DMS53 treated with DMSO at 0.1 percent for 48 hours (cell line): ENCODE measurements at regions not wholly inside any gene's neighbourhood (a gene's known extent, or its start where the extent isn't known, plus 50 kb on each side); places are given as distances from the start of the nearest gene placed in this dataset.

Source experiments
- DNase-seq: peaks from one replicate; lab custom pipeline; 2025; ENCODE audit not compliant: unreplicated experiment; lab: John Stamatoyannopoulos, UW

- no peak for DNase-seq
These were observed 518.7 kb upstream of the SUCLG2 start for GRCh38 chr3:68173012-68173634.

GRCh38 chr3:68172039-68172438 is 517.6 kb upstream of the SUCLG2 start:
- no peak for DNase-seq

DNA sequence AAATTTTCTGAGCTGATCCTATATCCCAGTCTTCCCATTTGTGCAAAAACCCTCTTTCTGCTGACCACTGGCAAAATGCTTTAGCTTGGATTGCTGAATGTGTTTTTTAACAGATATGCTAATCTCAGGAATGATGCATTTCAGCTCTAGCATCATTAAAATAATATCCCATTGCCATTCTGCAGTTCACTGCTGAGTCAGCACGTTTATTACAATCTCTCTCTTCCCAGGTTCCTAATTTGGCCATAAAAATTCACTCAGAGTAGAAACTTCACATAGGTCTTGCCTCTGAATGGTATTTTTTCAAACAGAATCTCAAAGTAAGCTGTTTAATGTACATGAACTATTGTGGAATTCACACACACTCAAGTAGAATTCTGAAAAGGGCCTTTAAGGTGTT is 509.6 kb upstream of the SUCLG2 start:
- no peak for DNase-seq

DNA sequence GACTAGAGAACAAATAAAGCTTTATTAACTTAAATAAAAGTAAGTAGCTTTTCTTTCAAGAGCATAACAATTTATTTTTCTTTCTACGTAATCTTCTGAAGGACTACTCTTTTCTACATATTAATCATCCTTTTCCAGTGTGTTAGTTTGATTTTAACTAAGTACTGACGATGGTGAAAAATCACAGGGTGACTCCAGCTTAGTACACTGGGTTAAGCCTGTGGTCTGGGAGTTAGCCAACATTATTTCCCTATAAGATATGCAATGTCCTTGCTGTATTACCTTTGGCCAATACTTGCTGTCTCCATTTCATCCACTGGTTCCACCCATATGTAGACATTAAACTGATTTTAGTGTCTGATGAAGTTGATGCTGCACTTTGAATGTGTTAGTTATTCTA is 508.6 kb upstream of the SUCLG2 start:
- no peak for DNase-seq

DNA sequence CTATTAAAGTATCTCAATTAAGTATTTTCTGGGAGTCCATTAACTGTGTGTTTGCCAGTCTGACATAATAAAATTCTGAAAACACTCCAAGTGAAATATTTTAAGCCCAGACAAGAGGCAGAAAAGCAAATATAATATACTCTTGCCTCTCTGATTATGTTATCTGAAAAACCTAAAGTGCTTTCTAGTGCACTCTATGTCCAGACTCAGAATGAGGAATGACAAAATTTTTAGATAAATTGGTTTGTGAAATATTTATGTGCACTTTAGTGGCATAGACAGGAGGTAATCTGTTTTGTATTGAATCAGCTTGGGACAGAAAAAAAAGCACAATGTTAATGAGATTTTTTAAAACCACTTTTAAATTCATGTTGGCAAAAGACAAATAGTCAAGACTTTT is 508.2 kb upstream of the SUCLG2 start:
- no peak for DNase-seq

DNA sequence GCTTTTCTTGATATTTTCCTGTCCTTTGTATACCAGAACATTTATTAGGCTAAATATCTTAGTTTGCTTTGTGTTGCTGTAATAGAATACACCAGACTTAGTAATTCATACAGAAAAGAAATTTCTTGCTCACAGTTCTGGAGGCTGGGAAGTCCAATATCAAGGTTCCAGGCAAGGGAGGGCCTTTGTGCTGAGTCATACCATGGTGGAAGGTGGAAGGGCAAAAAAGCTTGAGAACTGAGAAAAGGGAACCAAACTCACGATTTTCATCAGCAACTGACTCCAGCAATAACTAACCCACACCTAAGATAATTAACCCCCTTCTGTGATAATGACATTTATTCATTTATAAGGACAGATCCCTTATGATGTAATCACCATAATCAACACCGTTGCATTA is 496.9 kb upstream of the SUCLG2 start:
- DNase-seq: no peak

GRCh38 chr3:68148447-68148846 is 494.0 kb upstream of the SUCLG2 start:
- no peak for DNase-seq

DNA sequence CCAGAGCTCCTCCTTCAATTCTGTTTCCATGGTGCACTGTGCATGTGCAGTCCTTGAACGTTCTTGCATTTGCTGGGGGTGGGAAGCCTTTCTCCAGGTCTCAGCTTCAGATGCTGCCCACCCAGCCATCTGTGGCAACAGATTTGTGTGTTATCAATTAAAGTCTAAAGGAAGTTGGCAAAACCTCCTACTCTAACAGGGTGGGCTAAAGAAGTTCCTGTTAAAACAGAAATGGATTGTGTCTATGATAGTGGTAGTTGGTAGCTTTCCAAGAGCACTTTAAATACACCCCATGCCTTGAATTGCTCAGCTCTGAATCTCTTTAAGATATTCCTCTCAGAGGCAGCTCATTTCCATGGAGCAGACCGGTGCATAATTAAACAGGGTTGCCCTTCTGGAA is 488.0 kb upstream of the SUCLG2 start:
- no peak for DNase-seq

GRCh38 chr3:68139897-68140296 is 485.5 kb upstream of the SUCLG2 start:
- DNase-seq: no peak

- no peak for DNase-seq
These were observed 482.0 kb upstream of the SUCLG2 start for GRCh38 chr3:68136411-68136810.

DNA sequence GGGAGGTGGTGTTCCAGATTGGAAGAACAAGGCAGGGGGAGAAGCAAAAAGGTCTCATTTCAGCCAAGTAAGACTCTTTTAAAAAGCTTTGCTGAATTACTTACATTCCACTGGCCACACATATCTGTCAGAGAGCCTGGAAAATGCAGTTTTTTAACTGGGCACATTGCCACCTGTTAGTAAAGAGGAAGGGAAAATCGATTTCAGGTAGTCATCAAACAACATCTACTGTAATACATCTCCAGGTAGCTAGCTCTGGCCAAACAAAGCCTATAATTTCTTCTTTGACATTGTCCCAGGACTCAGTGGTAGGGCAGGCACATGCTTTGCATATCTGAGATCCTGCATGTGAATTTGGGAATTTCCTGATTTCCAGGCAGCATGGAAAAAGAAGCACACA is 480.7 kb upstream of the SUCLG2 start:
- no peak for DNase-seq

- DNase-seq: no peak
These were observed 474.7 kb upstream of the SUCLG2 start for GRCh38 chr3:68129065-68129464.

DNA sequence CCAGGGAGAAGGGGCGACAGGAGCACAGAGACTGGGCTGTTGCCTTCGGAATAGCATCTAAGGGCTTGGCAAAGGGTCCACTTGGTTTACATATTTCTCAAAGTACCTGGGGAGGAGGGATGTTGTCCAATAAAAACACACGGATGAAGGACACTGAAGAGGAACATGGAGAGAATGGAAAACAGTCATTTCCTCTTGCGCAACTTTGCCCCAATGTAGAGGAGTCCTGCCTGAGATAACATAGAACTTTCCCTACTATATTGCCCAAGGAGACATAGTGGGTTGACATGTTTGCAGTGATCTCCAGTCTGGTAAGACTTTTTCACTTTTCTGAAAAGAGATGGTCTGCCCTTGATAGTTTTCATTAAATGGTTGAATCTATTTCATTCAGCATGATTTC is 468.8 kb upstream of the SUCLG2 start:
- DNase-seq: no peak

DNA sequence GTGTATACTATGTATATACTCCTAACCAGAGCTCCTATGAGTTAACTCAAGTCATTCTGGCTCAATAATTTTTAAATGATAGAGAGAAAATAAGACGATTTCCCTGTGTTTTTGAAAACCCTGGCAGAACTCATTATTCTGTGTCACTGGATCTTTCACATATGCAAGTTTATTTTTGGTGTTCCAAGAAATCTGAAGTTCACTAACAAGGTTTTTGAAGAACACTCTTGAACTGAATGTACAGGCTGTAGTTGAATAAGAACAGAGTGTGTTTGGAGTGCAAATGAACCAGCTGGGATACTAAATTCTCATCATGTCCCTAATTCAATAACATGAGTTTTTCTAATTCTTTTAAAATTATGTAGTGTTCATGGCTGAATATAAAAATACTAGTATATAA is 466.9 kb upstream of the SUCLG2 start:
- DNase-seq: no peak

DNA sequence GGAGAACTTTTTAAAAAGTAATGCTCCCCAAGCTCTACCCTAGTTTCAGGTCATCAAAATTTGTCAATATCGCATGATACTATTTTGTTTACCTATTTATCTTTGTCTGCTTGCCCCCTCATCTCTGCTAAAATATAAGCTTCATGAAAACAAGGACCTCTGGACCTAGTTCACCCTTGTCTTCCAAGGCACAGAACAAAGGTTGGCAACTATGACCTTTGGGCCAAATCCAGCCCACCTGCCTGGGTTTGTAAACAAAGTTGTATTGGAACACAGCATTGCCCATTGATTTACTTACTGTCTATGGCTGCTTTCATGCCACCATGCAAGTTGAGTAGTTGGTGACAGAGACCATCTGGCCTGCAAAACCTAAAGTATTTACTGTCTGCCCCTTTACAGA is 462.2 kb upstream of the SUCLG2 start:
- no peak for DNase-seq

DNA sequence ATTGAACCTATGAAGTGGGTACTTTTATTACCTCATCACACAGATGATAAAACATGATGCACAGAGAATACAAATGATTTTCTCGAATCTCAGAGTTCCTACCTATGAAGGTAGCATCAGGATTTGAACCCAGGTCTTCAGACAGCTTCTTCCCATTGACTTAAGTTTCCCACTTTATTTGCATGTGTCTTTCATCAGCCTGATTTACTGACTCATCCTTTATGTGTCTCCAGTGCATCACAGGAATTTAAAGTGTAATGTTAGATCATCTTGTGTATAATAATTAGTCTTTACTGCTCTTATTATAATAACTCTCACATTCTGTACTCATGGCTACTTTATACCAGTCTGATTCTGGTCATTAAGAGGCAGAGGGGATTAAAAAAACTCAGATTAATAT is 449.4 kb upstream of the SUCLG2 start:
- no peak for DNase-seq

DNA sequence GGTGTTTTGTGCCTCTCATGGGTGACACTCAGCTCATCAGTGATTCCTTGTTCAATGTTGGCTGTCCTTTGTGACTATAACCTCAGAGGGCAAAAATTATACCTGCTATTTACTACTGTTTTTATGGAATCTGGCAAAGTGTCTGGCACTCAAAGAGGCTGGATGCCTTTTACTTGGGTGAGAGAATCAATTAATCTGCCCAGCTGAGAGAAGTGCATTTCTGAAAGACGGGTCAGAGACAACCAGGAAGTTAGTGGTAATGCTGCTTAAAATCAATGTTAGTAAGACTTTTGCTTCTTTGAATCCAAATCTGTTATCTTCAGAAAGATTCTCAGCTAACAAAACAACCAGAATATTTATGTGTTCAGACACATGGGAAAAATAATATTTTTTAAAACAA is 436.2 kb upstream of the SUCLG2 start:
- no peak for DNase-seq

- no peak for DNase-seq
These were observed 435.2 kb upstream of the SUCLG2 start for GRCh38 chr3:68089572-68090011.

GRCh38 chr3:68088636-68089035 is 434.2 kb upstream of the SUCLG2 start:
- no peak for DNase-seq

GRCh38 chr3:68088216-68088615 is 433.8 kb upstream of the SUCLG2 start:
- DNase-seq: no peak

- no peak for DNase-seq
These were observed 417.6 kb upstream of the SUCLG2 start for GRCh38 chr3:68072062-68072461.

DNA sequence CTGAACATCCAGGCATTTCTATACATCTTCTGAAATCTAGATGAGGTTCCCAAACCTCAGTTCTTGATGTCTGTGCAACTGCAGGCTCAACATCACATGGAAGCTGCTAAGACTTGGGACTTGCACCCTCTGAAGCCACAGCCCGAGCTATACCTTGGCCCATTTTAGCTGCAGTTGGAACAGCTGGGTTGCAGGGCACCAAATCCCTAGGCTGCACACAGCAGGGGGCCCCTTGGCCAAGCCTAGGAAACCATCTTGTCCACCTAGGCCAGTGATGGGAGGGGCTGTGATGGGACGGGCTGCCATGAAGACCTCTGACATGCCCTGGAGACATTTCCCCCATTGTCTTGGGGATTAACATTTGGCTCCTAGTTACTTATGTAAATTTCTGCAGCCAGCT is 415.8 kb upstream of the SUCLG2 start:
- no peak for DNase-seq

DNA sequence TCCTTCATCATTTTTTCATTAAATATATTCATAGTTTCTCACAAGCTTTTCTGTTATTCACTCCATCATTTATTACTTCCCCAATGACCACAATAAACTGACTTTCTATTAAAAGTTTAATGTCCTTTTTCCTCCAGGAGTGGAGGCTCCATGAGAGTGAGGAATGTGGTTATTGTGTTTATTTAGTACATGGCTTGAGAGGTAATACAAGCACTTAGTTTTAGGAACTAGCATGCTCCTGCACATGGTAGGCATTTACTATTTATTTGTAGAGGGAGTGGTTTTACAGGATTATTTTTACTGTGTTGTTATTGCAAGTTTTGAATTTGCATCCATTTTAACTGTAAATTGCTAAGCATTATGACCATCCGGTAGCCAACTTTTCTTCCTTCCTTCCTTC is 412.9 kb upstream of the SUCLG2 start:
- DNase-seq: no peak

GRCh38 chr3:68062926-68063325 is 408.5 kb upstream of the SUCLG2 start:
- DNase-seq: no peak
